Loucy (cell line): ENCODE measurements at regions not wholly inside any gene's neighbourhood (a gene's known extent, or its start where the extent isn't known, plus 50 kb on each side); places are given as distances from the start of the nearest gene placed in this dataset.

ENCODE experiments used
- H2AFZ ChIP-seq: fragments of 200-600 bp; sonication (generic); 2 replicates; pipeline ENCODE4 v1.6.0; 2016; ENCODE audit warnings: antibody characterized with exemption, mild to moderate bottlenecking, low read length, moderate library complexity
- H3F3A ChIP-seq: fragments of 200-600 bp; 2 replicates; pipeline ENCODE4 v1.6.0; 2016; ENCODE audit warnings: antibody characterized with exemption, low read depth, mild to moderate bottlenecking
- H3K27me3 ChIP-seq: fragments of 200-600 bp; sonication (generic); 2 replicates; pipeline ENCODE4 v1.6.1; 2014; ENCODE audit warnings: low read length, mild to moderate bottlenecking; ENCODE audit not compliant: insufficient read depth, poor library complexity, severe bottlenecking
- H3K36me3 ChIP-seq: fragments of 200-600 bp; sonication (generic); 2 replicates; pipeline ENCODE4 v1.6.1; 2016; ENCODE audit warnings: low read length; ENCODE audit not compliant: insufficient read depth
- H3K4me1 ChIP-seq: fragments of 200-600 bp; sonication (generic); 2 replicates; pipeline ENCODE4 v1.5.1; 2014; ENCODE audit warnings: low read length, mild to moderate bottlenecking; ENCODE audit not compliant: insufficient read depth, poor library complexity, severe bottlenecking
- H3K4me2 ChIP-seq: fragments of 200-600 bp; sonication (generic); 2 replicates; pipeline ENCODE4 v1.6.0; 2014; ENCODE audit warnings: antibody characterized with exemption, low read length, low read depth, mild to moderate bottlenecking; ENCODE audit not compliant: poor library complexity, severe bottlenecking
- H3K4me3 ChIP-seq: fragments of 200-600 bp; sonication (generic); 2 replicates; pipeline ENCODE4 v1.5.1; 2014; ENCODE audit warnings: low read length, mild to moderate bottlenecking, mixed read lengths; ENCODE audit not compliant: poor library complexity, severe bottlenecking
- H3K79me2 ChIP-seq: fragments of 200-600 bp; sonication (generic); 2 replicates; pipeline ENCODE4 v1.6.1; 2014; ENCODE audit warnings: low read length; ENCODE audit not compliant: insufficient read depth
- H3K9ac ChIP-seq: fragments of 200-600 bp; sonication (generic); 2 replicates; pipeline ENCODE4 v1.6.0; 2014; ENCODE audit warnings: mild to moderate bottlenecking, low read depth, low read length, moderate library complexity; ENCODE audit not compliant: poor library complexity, severe bottlenecking
- H3K9me2 ChIP-seq: fragments of 200-600 bp; sonication (generic); replicated peaks from 2 replicates; pipeline ENCODE4 v1.6.1; 2016; ENCODE audit warnings: low read depth, low read length, mixed read lengths
- H3K9me3 ChIP-seq: fragments of 200-600 bp; sonication (generic); 2 replicates; pipeline ENCODE4 v1.6.1; 2014; ENCODE audit warnings: mild to moderate bottlenecking, antibody characterized with exemption, low read length, low read depth; ENCODE audit not compliant: insufficient read depth
- H4K20me1 ChIP-seq: fragments of 200-600 bp; sonication (generic); 2 replicates; pipeline ENCODE4 v1.6.0; 2014; ENCODE audit warnings: antibody characterized with exemption, low read length, mild to moderate bottlenecking; ENCODE audit not compliant: insufficient read depth, poor library complexity, severe bottlenecking
- EZH2phosphoT487 ChIP-seq: fragments of 200-600 bp; IDR thresholded peaks from 2 replicates; pipeline ENCODE4 v1.6.1; 2018; ENCODE audit warnings: antibody characterized with exemption, mild to moderate bottlenecking, moderate library complexity, borderline replicate concordance
- TF ChIP-seq, protein P1 (sequence below): fragments of 200-600 bp; sonication (generic); conservative IDR thresholded peaks from 2 replicates; pipeline ENCODE4 v1.5.1; 2014; ENCODE audit warnings: mild to moderate bottlenecking, antibody characterized with exemption, low read length

DNA sequence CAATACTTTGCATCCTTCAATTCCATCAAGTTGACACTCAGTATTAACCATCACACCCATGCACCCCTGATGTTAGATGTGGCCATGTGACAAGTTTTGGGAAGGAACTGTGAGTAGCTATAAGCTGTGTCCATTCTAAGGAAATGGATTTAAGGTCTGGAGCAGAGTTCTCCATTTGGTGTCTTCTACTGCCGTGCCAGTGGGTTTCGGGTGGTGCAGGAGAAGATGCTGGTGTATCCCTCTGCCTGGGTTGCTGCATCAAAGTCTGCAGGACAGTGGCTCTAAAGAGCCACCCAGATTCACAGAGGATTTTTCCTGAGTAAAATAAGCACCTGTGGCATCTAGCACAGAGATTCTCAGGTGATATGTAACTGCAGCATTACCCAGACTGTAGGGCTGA, 105.7 kb upstream of the IRS2 start:
- Histone ChIP-seq H3K79me2 (no peaks in the 10 kb centered on the region), H3K4me2 (no peak overlapping the region), H3F3A (no peaks in the 10 kb centered on the region), H2AFZ (no peak overlapping the region), H3K9me3 (no peaks in the 10 kb centered on the region; the same call in 1 of the 2 replicates), H3K9me2 (no peaks in the 10 kb centered on the region), H3K36me3 (no peaks in the 10 kb centered on the region), H3K4me3 (no peak overlapping the region), H3K4me1 (no peaks in the 10 kb centered on the region), H4K20me1 (no peaks in the 10 kb centered on the region), H3K27me3 (no peaks in the 10 kb centered on the region), H3K9ac (no peak overlapping the region)
- TF ChIP-seq EZH2phosphoT487: no peak
- TF ChIP-seq, protein P1, sequence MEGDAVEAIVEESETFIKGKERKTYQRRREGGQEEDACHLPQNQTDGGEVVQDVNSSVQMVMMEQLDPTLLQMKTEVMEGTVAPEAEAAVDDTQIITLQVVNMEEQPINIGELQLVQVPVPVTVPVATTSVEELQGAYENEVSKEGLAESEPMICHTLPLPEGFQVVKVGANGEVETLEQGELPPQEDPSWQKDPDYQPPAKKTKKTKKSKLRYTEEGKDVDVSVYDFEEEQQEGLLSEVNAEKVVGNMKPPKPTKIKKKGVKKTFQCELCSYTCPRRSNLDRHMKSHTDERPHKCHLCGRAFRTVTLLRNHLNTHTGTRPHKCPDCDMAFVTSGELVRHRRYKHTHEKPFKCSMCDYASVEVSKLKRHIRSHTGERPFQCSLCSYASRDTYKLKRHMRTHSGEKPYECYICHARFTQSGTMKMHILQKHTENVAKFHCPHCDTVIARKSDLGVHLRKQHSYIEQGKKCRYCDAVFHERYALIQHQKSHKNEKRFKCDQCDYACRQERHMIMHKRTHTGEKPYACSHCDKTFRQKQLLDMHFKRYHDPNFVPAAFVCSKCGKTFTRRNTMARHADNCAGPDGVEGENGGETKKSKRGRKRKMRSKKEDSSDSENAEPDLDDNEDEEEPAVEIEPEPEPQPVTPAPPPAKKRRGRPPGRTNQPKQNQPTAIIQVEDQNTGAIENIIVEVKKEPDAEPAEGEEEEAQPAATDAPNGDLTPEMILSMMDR: no peak

DNA sequence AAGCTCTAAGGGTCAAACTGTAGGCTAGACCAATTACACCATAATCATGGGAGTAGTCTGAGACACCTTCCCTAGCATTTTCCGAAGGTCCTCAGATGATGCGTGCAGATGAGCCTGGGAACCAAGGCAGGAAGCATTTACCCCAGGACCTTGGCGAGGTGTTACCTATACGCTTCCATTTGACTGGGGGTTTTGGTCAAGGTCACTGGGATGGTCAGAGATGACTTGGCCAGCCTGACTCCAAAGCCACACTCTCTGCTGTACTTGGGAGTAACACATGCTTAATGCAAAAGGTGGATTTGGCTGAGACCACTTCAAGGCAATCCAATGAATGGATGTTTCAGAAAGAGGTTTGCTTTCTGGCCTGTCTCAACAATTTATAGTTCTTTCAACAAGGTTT, 98.9 kb upstream of the IRS2 start:
- Histone ChIP-seq H3K4me1 (no peaks in the 10 kb centered on the region), H3K36me3 (no peaks in the 10 kb centered on the region)
- TF ChIP-seq EZH2phosphoT487: no peak
- TF ChIP-seq, protein P1: no peak

DNA sequence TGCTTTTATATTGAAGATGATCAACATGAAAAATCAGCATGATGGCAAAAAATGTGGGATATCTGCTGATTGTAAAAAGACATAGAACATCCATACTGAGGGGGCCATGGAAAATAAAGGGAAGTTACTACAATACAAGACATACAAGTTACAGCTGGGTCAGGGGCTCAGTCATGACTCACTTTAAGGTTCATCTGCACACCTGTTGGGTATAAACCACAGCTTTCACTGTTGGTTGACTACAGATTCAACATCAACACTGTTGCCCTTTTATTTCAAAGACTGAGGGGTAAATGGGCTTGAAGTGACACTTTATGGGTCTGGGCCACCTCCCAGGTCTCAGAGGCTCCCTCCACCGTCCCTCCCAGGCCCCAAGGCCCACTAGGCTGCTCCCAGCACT, 98.1 kb upstream of the IRS2 start:
- no peaks in the 10 kb centered on the region for H4K20me1 ChIP-seq
- H3K9ac ChIP-seq: no peak overlapping the region
- H3K4me1 ChIP-seq: no peaks in the 10 kb centered on the region
- no peak overlapping the region for H3K4me2 ChIP-seq
- H3F3A ChIP-seq: no peaks in the 10 kb centered on the region
- H3K9me2 ChIP-seq: no peaks in the 10 kb centered on the region
- no peaks in the 10 kb centered on the region for H3K79me2 ChIP-seq
- H2AFZ ChIP-seq: no peak overlapping the region
- no peaks in the 10 kb centered on the region for H3K27me3 ChIP-seq
- no peak for TF ChIP-seq EZH2phosphoT487
- TF ChIP-seq, protein P1: no peak
- H3K4me3 ChIP-seq: no peak overlapping the region
- H3K36me3 ChIP-seq: no peaks in the 10 kb centered on the region
- no peaks in the 10 kb centered on the region; the same call in 1 of the 2 replicates for H3K9me3 ChIP-seq

More for the DNA sequence above, 98.9 kb upstream of the IRS2 start:
- H3K79me2 ChIP-seq: no peaks in the 10 kb centered on the region
- no peaks in the 10 kb centered on the region for H4K20me1 ChIP-seq
- no peak overlapping the region for H3K9ac ChIP-seq
- H3K9me2 ChIP-seq: no peaks in the 10 kb centered on the region
- H3K27me3 ChIP-seq: no peaks in the 10 kb centered on the region
- H3K4me2 ChIP-seq: no peak overlapping the region
- H3K4me3 ChIP-seq: no peak overlapping the region
- no peaks in the 10 kb centered on the region for H3F3A ChIP-seq
- no peaks in the 10 kb centered on the region; the same call in 1 of the 2 replicates for H3K9me3 ChIP-seq
- H2AFZ ChIP-seq: no peak overlapping the region
